ENCODE measurements at regions not wholly inside any gene's neighbourhood (a gene's known extent, or its start where the extent isn't known, plus 50 kb on each side); places are given as distances from the start of the nearest gene placed in this dataset.
"Not testable (repeated sequence)": the region's sequence is repeated elsewhere in the genome, so short reads cannot be mapped to it uniquely, and the experiment has no call there.

- DNase-seq (ENCODE audit: low spot score): no peak
These were observed 50.8 kb upstream of the SEL1L start for GRCh38 chr14:81584495-81584894.

GRCh38 chr14:81589381-81590065 is 55.9 kb upstream of the SEL1L start:
- no peak for DNase-seq (ENCODE audit: low spot score)

DNA sequence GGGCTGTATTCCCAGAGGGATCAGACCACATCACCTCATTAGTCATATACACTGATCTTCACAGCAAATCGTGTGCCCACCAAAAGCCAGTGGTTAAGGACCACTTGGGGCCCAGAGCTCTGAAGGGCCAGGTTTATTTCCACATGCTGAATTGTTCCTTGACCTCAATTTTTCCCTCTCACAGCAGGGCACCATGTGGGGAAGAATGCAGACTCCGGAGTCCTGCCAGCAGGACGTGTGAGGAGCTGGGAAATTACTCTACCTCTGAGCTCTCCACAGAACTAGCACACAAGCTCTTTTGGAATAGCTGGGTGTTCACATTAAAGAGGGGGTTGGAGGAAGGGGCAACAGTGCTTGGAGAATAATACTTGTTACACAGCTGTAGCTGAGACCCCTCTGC is 57.6 kb upstream of the SEL1L start:
- no peak for DNase-seq (ENCODE audit: low spot score)

GRCh38 chr14:81594012-81594411 is 60.4 kb upstream of the SEL1L start:
- DNase-seq (ENCODE audit: low spot score): peak; percentile 85

- DNase-seq (ENCODE audit: low spot score): no peak
These were observed 72.0 kb upstream of the SEL1L start for GRCh38 chr14:81605660-81606059.

GRCh38 chr14:81613341-81614045 is 79.8 kb upstream of the SEL1L start:
- DNase-seq (ENCODE audit: low spot score): no peak

DNA sequence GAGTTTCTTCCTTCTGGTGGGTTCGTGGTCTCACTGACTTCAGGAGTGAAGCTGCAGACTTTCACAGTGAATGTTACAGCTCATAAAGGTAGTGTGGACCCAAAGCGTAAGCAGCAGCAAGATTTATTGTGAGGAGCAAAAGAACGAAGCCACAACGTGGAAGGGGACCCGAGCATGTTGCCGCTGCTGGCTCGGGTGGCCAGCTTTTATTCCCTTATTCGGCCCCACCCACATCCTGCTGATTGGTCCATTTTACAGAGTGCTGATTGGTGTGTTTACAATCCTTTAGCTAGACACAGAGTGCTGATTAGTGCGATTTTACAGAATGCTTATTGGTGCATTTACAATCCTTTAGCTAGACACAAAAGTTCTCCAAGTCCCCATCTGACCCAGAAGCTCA is 80.6 kb upstream of the SEL1L start:
- not testable (repeated sequence) for DNase-seq (ENCODE audit: low spot score)

GRCh38 chr14:81618695-81619094 is 85.0 kb upstream of the SEL1L start:
- DNase-seq (ENCODE audit: low spot score): no peak

GRCh38 chr14:81619816-81620215 is 86.2 kb upstream of the SEL1L start:
- no peak for DNase-seq (ENCODE audit: low spot score)

DNA sequence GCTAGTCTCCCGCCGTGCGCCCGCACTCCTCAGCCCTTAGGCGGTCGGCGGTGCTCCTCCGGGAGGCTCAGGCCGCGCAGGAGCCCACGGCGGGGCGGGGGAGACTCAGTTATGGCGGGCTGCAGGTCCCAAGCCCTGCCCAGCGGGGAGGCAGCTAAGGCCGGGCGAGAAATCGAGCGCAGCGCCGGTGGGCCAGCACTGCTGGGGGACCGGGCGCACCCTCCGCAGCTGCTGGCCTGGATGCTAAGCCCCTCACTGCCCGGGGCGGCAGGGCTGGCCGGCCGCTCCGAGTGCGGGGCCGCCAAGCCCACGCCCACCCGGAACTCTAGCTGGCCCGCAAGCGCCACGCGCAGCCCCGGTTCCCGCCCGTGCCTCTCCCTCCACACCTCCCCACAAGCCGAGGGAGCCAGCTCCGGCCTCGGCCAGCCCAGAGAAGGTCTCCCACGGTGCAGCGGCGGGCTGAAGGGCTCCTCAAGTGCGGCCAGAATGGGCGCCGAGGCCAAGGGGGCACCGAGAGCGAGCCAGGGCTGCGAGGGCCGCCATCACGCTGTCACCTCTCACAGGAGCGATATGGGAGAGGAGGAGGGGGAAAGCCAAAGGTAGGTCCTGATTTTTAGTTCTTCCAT is 90.2 kb upstream of the SEL1L start:
- DNase-seq (ENCODE audit: low spot score): not testable (repeated sequence)

DNA sequence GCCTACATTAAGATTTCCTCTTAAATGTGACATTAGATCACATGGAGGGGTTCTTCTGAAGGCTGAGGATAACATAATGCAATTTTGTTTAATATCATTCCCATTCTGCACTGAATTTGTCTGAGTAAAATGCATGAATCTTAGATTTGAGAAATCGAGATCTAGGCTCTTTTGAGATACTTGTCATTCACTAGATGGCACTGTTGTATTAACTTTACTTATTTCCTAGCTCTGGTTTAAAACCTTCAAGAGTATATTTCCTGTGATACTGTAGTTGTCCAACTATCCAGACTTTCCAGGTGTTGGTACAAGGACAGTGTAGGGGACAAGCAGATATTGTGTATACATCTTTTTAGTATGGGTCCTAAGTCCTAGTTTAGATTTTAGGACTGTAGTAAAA is 91.7 kb upstream of the SEL1L start:
- DNase-seq (ENCODE audit: low spot score): peak; percentile 43

DNA sequence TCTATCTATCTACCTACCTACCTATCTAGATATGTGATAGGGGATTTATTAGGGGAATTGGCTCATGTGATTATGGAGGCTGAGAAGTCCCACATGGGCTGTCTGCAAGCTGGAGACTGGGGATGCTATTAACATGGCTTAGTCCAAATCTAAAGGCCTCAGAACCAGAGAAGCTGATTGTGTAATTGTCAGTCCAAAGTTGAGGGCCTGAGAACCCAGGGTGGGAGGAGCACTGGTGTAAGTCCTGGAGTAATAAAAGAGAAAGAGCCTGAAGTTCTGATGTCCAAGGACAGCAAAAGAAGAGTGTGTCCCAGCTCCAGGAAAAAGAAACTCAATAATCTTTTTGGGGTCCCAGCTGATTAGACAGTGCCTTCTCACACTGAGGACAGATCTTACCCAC is 98.5 kb upstream of the SEL1L start:
- no peak for DNase-seq (ENCODE audit: low spot score)

GRCh38 chr14:81633496-81633895 is 99.8 kb upstream of the SEL1L start:
- DNase-seq (ENCODE audit: low spot score): no peak

DNA sequence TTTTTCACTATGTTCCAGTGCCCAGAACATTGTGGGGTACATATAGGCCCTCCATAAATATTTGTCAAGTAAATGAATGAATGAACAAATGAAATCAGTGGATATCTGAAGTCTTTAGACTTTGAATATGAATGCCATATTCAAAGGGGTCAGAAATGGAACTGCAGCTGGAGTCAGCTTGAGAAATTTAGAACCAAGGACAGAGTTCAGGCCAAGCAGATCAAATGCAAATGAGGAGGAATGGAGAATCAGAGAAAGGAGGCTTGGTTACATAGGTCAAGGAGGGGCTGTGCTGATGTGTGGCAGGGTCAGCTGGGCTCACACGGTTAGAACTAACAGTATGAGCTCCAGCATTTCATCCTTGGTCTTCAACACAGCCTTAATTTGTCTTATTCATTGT is 104.0 kb upstream of the SEL1L start:
- DNase-seq (ENCODE audit: low spot score): no peak

DNA sequence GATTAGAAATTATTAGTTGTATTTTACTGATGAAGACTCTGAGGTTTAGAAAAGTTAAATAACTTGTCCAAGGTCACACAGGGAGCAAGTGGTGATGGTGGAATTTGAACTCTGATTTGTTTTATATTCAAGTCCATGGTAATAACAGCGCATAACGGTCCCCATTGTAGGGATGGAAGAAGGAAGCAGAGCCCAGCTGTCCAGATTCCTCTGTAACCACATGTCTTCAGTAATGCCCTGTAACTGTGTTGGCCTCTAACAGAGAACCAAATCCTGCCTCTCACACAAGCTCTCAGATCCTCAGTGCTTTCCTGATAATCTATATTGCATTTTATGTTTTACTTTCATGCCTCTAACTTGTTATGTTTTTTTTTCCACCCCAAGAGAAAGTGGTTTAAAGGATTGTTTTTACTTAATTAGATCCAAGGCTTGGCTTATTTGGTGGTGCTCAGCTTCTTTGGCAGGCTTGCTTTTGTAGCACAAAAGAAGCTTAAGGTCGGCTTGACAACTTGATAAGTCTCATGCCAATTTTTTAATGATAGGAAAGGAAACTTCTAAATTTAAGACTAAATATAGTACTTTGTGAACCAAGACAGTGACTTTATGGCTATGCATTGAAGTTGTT is 105.1 kb upstream of the SEL1L start:
- DNase-seq (ENCODE audit: low spot score): no peak

DNA sequence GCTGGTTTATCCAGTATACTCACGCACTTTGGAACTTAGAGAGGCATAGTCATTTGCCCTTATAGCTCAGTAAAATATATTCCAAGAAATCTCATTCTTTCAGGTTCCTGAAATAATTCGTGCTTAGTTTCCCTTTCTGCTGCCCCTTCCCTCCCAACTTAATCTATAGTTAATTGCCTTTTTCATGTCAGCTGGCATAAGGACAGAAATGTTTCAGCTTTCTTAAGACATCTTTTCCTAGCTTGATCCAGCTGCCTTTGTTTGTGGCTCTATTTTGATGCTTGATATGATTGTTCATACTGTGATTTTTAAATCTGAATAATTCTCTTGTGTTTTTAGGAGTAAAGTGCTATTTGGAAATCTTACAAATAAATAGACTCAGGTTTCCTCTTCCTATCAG is 120.0 kb upstream of the SEL1L start:
- DNase-seq (ENCODE audit: low spot score): no peak

GRCh38 chr14:81655423-81656314 is 122.0 kb upstream of the SEL1L start:
- DNase-seq (ENCODE audit: low spot score): peak; percentile 4

- no peak for DNase-seq (ENCODE audit: low spot score)
These were observed 123.2 kb upstream of the SEL1L start for GRCh38 chr14:81656811-81657210.

DNA sequence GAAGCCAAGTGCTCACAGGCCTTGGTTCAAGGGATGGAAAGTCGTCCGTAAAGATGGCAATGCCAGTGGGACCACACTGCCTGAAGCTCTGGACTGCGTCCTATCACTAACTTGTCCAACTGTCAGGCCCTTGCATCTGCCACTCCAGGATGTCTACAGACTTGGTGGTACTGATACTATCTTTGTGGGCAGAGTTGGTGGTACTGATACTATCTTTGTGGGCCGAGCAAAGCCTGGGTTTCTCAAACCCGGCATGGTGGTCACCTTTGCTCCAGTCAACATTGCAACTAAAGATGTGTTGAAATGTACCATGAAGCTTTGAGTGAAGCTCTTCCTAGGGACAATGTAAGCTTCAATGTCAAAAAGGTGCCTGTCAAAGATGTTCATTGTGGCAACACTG is 128.4 kb upstream of the SEL1L start:
- no peak for DNase-seq (ENCODE audit: low spot score)

- DNase-seq (ENCODE audit: low spot score): no peak
These were observed 129.0 kb upstream of the SEL1L start for GRCh38 chr14:81662570-81663197.

GRCh38 chr14:81668626-81669274 is 135.1 kb upstream of the SEL1L start:
- DNase-seq (ENCODE audit: low spot score): no peak

All from Ammon's horn (tissue), 1 donor.